ENCODE measurements at regions not wholly inside any gene's neighbourhood (a gene's known extent, or its start where the extent isn't known, plus 50 kb on each side); places are given as distances from the start of the nearest gene placed in this dataset.

DNA sequence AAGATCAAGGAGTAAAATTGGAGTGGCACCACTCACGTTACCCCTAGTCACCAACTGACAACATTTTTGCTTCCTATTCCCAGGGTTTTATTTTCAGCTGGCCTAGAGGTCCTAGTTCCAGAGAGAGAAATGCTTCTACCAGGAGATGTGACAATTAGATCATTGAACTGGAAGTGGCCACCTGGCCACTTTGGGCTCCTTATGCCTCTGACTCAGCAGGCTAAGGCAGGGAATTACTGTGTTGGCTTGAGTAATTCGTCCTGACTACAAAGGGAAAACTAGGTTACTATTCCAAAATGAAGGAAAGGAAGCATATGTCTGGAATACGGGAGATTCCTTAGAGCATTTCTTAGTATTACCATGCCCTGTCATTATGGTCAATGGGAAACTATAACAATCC, 831.6 kb upstream of the NDST4 start:
- ChIA-PET POLR2A (no interaction called here), CTCF (no interaction called here)
- no peak for TF ChIP-seq CTCF (IDR thresholded peaks at IDR 0.05; ENCODE audit: control extremely low read depth, extremely low read depth, low read depth, missing control alignments)
- DNase-seq (ENCODE audit: extremely low spot score): no peak

DNA sequence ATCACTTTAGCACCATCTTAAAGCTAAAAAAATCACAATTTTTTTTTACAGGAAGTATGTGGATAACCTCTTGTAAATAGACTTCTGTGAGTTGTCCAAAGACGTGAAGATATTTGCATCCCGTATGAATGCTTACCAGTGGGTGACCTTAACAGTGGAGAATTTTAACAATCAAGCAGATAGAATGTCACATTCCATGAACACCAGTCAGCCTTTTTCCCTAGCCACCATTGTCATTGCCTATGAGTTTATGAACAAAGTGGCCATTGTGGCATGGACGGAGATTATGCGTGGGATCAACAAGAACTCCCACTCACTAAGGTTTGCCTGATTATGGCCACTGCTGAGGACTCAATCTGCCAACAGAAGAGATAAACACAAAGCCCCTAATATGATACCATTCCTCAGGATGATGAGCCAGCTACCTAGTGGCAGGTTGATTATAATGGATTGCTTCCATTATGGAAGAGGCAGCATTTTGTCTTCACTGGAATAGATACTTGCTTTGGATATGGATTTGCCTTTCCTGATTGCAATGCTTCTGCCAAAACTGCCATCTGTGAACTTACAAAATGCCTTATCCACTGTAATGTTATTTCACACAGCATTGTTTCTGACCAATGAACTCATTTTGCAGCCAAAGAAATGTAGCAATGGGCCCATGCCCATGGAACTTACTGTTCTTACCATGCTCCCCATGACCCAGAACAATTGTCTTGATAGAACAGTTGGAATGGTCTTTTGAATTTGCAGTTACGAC, 830.9 kb upstream of the NDST4 start:
- no peak for DNase-seq (ENCODE audit: extremely low spot score)
- ChIA-PET CTCF (no interaction called here), POLR2A (no interaction called here)
- TF ChIP-seq CTCF (IDR thresholded peaks at IDR 0.05; ENCODE audit: control extremely low read depth, extremely low read depth, low read depth, missing control alignments): no peak

- CTCF ChIA-PET: no interaction called here
- no peak for TF ChIP-seq CTCF (IDR thresholded peaks at IDR 0.05; ENCODE audit: control extremely low read depth, extremely low read depth, low read depth, missing control alignments)
- DNase-seq (ENCODE audit: extremely low spot score): no peak
- POLR2A ChIA-PET: no interaction called here
Observed at GRCh38 chr4:115938764-115939443, 825.5 kb upstream of the NDST4 start.

GRCh38 chr4:115929373-115929772, 816.0 kb upstream of the NDST4 start:
- no peak for TF ChIP-seq CTCF (IDR thresholded peaks at IDR 0.05; ENCODE audit: control extremely low read depth, extremely low read depth, low read depth, missing control alignments)
- DNase-seq (ENCODE audit: extremely low spot score): no peak
- POLR2A ChIA-PET: no interaction called here
- CTCF ChIA-PET: no interaction called here

DNA sequence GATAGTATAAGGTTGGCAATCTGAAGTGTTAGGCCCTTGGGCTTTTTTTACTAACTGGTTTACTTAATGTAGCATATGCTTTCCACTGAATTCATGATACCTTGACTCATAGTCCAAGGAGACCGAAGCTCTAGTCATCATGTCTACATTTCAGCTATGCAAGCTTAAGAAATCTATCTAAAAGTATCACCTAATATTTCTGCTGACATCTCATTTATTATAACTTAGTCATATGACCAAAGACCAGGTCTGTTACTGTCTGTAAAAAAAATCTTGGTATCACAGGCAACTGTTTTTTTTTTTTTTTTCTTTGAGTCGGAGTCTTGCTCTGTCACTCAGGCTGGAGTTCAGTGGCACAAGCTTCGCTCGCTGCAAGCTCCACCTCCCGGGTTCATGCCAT, 814.0 kb upstream of the NDST4 start:
- ChIA-PET CTCF (interaction anchor here (0.6 kb wide), 1 partner anchor 593 kb away, joined by 3 read pairs; no protein-coding TSS in a partner anchor), POLR2A (no interaction called here)
- no peak for TF ChIP-seq CTCF (IDR thresholded peaks at IDR 0.05; ENCODE audit: control extremely low read depth, extremely low read depth, low read depth, missing control alignments)
- DNase-seq (ENCODE audit: extremely low spot score): no peak

DNA sequence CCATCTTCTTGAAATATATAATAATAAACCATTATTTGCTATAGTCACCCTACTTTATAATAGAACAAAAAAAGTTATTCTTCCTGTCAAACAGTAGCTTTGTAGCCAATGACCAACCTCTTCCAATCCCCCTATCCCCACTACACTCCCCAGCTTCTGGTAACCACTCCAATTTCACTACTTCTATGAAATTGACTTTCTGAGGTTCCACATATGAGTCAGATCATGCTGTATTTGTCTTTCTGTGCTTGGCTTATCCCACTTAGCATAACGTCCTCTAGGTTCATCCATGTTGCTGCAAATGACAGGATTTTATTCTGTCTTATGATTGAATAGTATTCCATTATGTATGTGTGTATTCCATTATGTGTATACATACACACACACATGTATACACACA, 809.7 kb upstream of the NDST4 start:
- DNase-seq (ENCODE audit: extremely low spot score): no peak

More for the DNA sequence above, 809.7 kb upstream of the NDST4 start:
- TF ChIP-seq CTCF (IDR thresholded peaks at IDR 0.05; ENCODE audit: control extremely low read depth, extremely low read depth, low read depth, missing control alignments): no peak
- ChIA-PET CTCF (no interaction called here), POLR2A (no interaction called here)

All from GM10248 (cell line).